ENCODE measurements at regions not wholly inside any gene's neighbourhood (a gene's known extent, or its start where the extent isn't known, plus 50 kb on each side); places are given as distances from the start of the nearest gene placed in this dataset.
"Not testable (repeated sequence)": the region's sequence is repeated elsewhere in the genome, so short reads cannot be mapped to it uniquely, and the experiment has no call there.

- DNase-seq = no peak
Observed at GRCh38 chr5:171725205-171725601, 60.4 kb upstream of the SMIM23 start.

GRCh38 chr5:171726819-171727218 is 58.8 kb upstream of the SMIM23 start:
- DNase-seq = not testable (repeated sequence)

DNA sequence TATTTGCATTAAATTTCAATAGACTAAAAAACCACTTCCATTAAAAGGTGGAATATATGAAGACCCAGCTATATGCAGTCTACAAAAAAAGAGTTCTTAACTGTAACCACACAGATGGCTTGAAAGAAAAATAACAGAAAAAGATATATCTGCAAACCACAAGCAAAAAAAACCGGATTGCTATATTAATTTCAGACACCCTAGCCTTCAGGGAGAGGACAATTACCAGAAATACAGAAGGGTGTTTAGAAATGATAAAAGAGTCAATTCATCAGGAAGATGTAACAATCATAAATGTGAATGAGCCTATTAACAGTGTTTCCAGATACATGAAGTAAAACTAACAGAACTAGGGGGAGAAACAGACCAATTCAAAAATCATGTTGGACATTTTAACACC is 56.9 kb upstream of the SMIM23 start:
- no peak for DNase-seq

Measured in CD4-positive, alpha-beta T cell treated with Interleukin-1 beta for 1 hour (primary cell).